ENCODE measurements at regions not wholly inside any gene's neighbourhood (a gene's known extent, or its start where the extent isn't known, plus 50 kb on each side); places are given as distances from the start of the nearest gene placed in this dataset.
"Not testable (repeated sequence)": the region's sequence is repeated elsewhere in the genome, so short reads cannot be mapped to it uniquely, and the experiment has no call there.

DNA sequence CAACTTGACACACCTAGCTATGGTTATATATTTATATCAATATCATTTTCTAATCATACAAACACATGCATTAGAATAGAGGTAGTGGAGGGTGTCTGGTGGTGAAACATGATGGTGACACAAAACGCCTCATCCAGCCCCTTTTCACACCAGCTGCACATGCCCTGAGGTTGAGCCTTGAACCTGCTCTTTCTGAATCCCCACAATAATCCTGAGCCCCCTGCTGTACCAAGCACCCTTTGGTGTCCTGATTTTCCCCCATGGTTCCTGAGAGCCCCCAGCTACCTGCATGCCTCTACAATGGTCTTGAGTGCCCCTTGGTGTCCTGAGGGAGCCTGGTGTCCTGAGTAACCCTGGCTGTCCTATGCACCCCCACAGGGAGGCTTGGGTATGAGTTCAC lies 840.6 kb downstream of the TMEM121 start:
- TF ChIP-seq CTCF (IDR thresholded peaks at IDR 0.05); ZFX (IDR thresholded peaks at IDR 0.05; ENCODE audit: borderline replicate concordance): not testable (repeated sequence)

Data from 22Rv1 (cell line).